ENCODE measurements at regions not wholly inside any gene's neighbourhood (a gene's known extent, or its start where the extent isn't known, plus 50 kb on each side); places are given as distances from the start of the nearest gene placed in this dataset.
"Not testable (repeated sequence)": the region's sequence is repeated elsewhere in the genome, so short reads cannot be mapped to it uniquely, and the experiment has no call there.

GRCh38 chr2:17355608-17356329, 162.5 kb downstream of the RAD51AP2 start:
- DNase-seq, result no peak

GRCh38 chr2:17353263-17353662, 165.0 kb downstream of the RAD51AP2 start:
- no peak for DNase-seq

GRCh38 chr2:17342692-17343091, 175.5 kb downstream of the RAD51AP2 start:
- DNase-seq, result not testable (repeated sequence)

GRCh38 chr2:17337507-17337906, 180.7 kb downstream of the RAD51AP2 start:
- DNase-seq, result no peak

DNA sequence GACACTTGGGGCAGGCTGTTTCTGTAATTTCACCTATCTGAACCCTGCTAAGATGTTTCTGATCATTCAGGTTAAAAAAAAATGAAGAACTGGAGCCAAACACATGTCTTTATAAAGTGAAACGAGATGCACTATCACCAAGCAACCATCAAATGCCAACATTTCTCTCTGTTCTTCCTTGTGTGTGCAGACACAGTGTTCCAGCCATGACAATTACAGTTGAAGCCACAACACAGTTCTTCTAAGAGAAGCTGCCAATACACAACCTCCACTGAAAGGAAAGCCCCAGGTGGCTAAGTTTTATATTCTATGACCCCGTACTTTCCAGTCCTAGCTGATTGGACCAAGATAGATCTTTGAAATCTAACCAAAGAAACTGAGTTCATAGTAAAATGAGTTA, 181.8 kb downstream of the RAD51AP2 start:
- DNase-seq, result no peak

GRCh38 chr2:17334300-17334699, 183.9 kb downstream of the RAD51AP2 start:
- no peak for DNase-seq

GRCh38 chr2:17331636-17332035, 186.6 kb downstream of the RAD51AP2 start:
- DNase-seq, result no peak

- no peak for DNase-seq
These were observed 190.1 kb downstream of the RAD51AP2 start for GRCh38 chr2:17328161-17328560.

DNA sequence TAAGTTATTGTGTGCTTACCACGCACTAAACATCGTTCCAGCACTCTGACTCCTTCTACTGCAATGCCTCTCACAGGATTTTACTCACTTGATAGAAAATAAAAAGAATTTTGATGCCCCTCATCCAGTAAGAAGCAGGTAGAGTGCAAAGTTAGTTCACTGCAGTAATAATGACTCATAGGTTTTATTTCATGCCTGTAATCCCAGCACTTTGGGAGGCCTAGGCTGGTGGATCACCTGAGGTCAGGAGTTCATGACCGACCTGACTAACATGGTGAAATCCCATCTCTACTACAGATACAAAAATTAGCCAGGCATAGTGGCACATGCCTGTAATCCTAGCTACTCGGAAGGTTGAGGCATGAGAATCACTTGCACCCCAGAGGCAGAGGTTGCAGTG, 190.6 kb downstream of the RAD51AP2 start:
- no peak for DNase-seq

GRCh38 chr2:17326717-17327116, 191.5 kb downstream of the RAD51AP2 start:
- no peak for DNase-seq

- no peak for DNase-seq
These were observed 194.5 kb downstream of the RAD51AP2 start for GRCh38 chr2:17323697-17324096.

DNA sequence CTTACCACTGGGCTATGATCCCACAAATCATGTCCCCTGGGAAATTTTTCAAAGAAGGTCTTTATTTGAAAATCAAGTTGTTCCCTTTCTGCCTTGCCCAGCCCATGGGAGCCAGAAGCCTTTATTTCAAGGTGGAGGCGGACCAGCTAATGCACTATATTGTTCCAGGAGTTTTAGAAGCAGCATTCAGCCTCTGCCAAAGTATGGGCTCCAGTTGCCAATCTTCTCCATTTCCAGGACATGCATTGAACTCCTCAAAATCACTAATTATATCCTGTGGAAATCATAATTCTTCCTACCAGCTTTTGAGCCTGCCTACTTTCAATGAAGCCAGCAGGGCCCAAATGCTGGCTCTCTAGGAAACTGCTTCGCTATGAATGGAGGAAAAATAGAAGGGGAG, 195.8 kb downstream of the RAD51AP2 start:
- DNase-seq, result no peak

DNA sequence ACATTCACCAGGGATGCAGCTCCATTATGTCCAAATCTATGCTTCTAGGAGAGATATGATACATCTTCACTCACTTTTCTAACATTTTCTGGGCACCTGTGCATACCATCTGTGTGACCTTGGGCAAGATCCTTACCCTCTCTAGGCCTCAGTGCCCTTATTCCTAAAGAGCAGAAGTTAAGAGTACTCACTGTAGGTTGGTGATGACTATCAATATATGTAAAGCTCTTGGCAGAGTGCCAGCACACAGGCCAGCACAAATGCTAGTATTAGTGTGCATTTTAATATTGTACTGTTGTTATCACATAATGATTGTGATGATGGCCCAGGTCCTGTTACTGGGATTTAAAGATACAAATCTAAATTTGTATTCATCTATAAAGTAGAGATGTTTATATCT, 199.2 kb downstream of the RAD51AP2 start:
- no peak for DNase-seq

DNA sequence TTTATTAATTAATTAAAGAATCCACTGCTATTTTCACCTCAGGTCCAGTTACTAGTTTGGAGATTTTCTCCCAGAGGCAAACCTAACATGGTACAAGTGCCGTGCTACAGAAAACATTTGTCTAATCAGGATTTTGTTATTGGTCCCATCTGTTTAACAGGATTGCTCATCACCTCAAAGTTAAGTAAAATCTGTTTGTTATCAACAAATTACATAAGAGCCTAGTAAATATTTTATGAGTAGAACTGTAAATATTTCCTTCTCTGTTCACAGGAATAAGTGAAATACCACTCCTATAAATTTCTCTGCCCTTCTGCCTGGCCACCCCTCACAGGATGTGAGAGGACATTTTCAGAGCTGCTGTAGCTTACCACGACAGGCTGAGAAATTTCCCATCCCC, 200.2 kb downstream of the RAD51AP2 start:
- no peak for DNase-seq

GRCh38 chr2:17317439-17317976, 200.7 kb downstream of the RAD51AP2 start:
- no peak for DNase-seq

DNA sequence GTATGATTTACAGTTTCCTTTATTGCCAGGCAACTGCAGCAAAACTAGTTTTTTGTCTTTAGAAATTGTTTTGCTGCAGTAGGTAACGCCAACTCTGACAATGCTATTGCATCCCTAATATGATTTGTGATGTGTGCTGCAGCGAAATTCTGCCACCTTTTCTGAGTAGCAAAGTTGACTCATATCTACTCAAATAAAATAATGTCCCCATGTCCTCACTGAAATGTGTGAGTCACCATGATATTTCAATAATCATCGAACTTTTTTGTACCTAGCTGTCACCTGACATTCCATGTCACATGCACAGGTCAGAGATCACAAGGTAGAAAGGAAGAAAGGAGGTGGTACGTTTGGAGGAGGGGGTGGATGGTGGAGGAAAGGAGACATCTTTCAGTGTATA, 205.0 kb downstream of the RAD51AP2 start:
- no peak for DNase-seq

- DNase-seq, result no peak
These were observed 206.3 kb downstream of the RAD51AP2 start for GRCh38 chr2:17311771-17312511.

DNA sequence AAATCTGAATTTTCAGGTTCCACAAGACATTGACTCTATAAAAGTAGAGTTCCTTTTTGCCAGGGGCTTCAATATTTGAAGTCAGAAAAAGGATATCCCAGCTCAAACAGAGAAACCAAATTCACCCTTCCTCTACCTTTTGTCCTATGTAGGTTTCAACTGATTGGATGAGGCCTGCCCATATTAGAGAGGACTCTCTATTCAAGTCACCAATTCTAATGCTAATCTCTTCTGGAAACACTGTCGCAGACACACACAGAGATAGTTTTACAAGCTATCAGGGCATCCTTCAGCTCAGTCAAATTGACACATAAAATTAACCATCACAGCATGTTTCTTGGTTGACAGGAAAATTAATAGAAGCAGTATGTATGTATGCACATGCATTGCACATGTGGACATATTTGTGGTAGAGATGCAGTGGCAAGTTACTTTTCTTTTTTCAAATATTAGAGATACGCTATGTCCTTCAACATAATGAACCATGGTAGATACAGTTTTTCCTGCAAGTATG, 207.1 kb downstream of the RAD51AP2 start:
- DNase-seq, result no peak

- DNase-seq, result peak in 1 of 2 donors; percentile 10
These were observed 208.4 kb downstream of the RAD51AP2 start for GRCh38 chr2:17309741-17310339.

DNA sequence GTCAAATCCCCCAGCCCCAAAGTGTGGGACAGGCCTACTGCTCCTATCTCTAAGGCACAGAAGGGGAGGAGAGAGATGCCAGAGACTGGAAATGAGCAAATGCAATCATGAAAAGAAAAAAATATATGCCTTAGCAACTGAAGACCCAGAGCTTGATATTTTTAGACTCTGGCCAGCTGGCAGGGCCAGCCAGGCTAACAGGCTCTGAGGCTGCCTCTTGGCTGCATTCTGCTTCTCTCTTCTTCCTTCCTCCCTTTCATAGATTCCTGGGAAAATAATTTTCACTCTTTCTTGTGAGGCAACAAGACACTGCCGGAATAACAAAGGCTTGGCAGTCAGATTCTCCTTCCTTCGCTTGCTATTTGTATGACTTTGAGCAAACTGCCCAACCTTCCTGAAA, 209.1 kb downstream of the RAD51AP2 start:
- no peak for DNase-seq

- no peak for DNase-seq
These were observed 211.5 kb downstream of the RAD51AP2 start for GRCh38 chr2:17306706-17307105.

DNA sequence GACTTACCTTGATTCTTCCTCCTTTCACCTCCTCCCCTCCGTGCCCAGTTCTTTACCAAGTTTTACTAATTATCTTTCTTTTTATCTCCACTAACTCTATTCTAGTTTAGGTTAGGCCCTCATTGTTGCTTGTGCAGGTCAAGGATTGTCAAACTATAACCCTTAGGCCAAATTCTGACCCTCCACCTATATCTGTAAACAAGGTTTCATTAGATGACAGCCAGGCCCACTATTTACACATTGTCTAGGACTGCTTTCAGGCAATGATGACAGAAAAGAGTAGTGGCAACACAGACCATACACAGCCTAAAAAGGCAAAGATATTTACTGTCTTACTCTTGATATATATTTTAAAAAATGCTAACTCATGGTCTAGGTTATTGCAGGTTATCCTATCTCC, 212.0 kb downstream of the RAD51AP2 start:
- no peak for DNase-seq

GRCh38 chr2:17303521-17303920, 214.7 kb downstream of the RAD51AP2 start:
- DNase-seq, result no peak

DNA sequence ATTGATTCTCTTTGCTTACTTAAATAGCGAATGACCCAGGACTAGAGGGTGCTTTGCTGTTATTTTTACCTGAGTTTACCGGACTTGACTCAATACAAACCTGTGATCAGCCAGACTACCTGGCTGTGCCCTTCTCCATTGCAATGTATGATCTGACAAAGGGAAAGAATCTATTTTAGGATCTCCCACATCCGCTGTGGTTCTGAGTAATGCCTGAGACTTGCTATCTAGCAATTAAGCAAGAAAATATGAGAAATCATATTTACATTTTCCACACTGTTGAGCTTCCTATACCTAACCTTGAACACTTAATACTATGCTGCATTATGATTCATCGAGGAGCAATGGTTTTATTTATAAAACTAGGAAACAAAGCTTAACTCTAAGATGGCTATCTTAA, 215.2 kb downstream of the RAD51AP2 start:
- no peak for DNase-seq

Data from hippocampal formation (tissue), 2 donors.